Mucosa of rectum (tissue), 2 donors: ENCODE measurements at regions not wholly inside any gene's neighbourhood (a gene's known extent, or its start where the extent isn't known, plus 50 kb on each side); places are given as distances from the start of the nearest gene placed in this dataset.
"Not testable (repeated sequence)": the region's sequence is repeated elsewhere in the genome, so short reads cannot be mapped to it uniquely, and the experiment has no call there.

Experiments
- H3K27ac ChIP-seq, 2 donors: one replicate each; pipeline ENCODE4 v1.7.0; 2013; ENCODE audit warnings: inconsistent platforms in 2 of 2, low read depth in 2 of 2, low read length in 2 of 2
- H3K27me3 ChIP-seq, 2 donors: one replicate each; pipeline ENCODE4 v1.7.0; 2013; ENCODE audit warnings: low read length in 2 of 2; ENCODE audit not compliant: control insufficient read depth in 2 of 2, insufficient read depth in 2 of 2
- H3K36me3 ChIP-seq, 2 donors: one replicate each; pipeline ENCODE4 v1.7.0; 2013; ENCODE audit warnings: low read length in 2 of 2; ENCODE audit not compliant: control insufficient read depth in 2 of 2, insufficient read depth in 2 of 2
- H3K4me1 ChIP-seq, 2 donors: one replicate each; pipeline ENCODE4 v1.7.0; 2013; ENCODE audit warnings: low read length in 2 of 2, mild to moderate bottlenecking in 1 of 2; ENCODE audit not compliant: control insufficient read depth in 2 of 2, insufficient read depth in 2 of 2
- H3K4me3 ChIP-seq, 2 donors: one replicate each; pipeline ENCODE4 v1.7.0; 2013; ENCODE audit warnings: low read length in 2 of 2
- H3K9ac ChIP-seq, 2 donors: one replicate each; pipeline ENCODE4 v1.7.0; 2013; ENCODE audit warnings: low read length in 2 of 2, low read depth in 1 of 2, mild to moderate bottlenecking in 1 of 2
- H3K9me3 ChIP-seq, 2 donors: one replicate each; pipeline ENCODE4 v1.7.0; 2013; ENCODE audit warnings: low read length in 2 of 2; ENCODE audit not compliant: control insufficient read depth in 2 of 2
- donor health status: healthy.
- donor health status: Normal muscosa, but diverticular disease.

DNA sequence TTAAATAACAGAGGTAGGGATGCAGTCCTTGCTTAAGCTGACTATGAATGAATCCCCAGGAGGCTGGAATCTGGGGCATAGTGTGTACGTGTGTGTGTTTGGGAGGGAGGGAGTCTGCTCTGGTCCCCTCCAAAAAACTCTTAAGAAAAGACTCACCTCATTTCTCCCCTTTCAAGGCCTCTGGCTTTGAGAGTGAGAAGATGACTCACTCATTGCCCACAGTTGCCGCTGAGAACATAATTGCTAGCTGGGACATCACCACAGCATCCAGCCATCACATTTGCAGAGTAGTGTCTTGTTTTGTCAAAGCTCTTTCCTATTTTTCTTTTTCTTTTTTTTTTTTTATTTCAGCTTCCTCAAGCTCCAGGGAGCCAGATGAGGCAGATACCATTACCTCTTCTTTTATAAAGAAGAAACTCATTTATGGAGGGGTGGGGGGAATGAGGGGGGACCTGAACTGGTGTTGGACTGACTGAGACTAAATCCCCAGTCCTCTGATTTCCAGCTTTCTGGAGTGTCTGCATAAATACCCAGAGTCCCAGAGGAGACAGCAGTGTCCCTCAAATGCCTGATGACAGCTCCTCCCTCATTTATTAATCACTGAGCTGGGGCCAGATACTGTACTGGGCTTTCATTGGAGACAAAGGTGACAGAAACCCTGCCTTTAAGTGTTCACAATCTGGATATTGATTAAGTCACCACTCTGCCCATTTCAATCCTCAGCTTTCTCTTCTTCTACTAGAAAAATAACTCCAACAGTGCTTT, 61.9 kb upstream of the LAS1L start:
- Histone ChIP-seq H3K27ac (peak overlapping the region; percentile 76 to 80), H3K9me3 (no peaks in the 10 kb centered on the region), H3K4me3 (no peak overlapping the region), H3K9ac (peak overlapping the region in 1 of 2 donors; percentile 54), H3K27me3 (peaks cover 0 to 2% of the 10 kb centered on the region in 2 donors), H3K4me1 (peaks cover 8 to 14% of the 10 kb centered on the region in 2 donors), H3K36me3 (no peaks in the 10 kb centered on the region)

GRCh38 chrX:65595460-65595876, 60.9 kb upstream of the LAS1L start:
- H3K27me3 ChIP-seq = peaks cover 0 to 2% of the 10 kb centered on the region in 2 donors
- H3K9ac ChIP-seq = peak overlapping the region in 1 of 2 donors; percentile 19
- H3K36me3 ChIP-seq = no peaks in the 10 kb centered on the region
- peaks cover 7% of the 10 kb centered on the region in 2 donors for H3K4me1 ChIP-seq
- H3K4me3 ChIP-seq = peak overlapping the region in 1 of 2 donors; percentile 13
- no peaks in the 10 kb centered on the region for H3K9me3 ChIP-seq
- peak overlapping the region; percentile 76 to 80 for H3K27ac ChIP-seq

- Histone ChIP-seq H3K4me1 (peaks cover 9 to 10% of the 10 kb centered on the region in 2 donors), H3K36me3 (no peaks in the 10 kb centered on the region), H3K27me3 (peaks cover 0 to 2% of the 10 kb centered on the region in 2 donors), H3K9me3 (no peaks in the 10 kb centered on the region), H3K27ac (no peak overlapping the region), H3K4me3 (no peak overlapping the region), H3K9ac (no peak overlapping the region)
Observed at GRCh38 chrX:65591206-65591605, 56.6 kb upstream of the LAS1L start.

DNA sequence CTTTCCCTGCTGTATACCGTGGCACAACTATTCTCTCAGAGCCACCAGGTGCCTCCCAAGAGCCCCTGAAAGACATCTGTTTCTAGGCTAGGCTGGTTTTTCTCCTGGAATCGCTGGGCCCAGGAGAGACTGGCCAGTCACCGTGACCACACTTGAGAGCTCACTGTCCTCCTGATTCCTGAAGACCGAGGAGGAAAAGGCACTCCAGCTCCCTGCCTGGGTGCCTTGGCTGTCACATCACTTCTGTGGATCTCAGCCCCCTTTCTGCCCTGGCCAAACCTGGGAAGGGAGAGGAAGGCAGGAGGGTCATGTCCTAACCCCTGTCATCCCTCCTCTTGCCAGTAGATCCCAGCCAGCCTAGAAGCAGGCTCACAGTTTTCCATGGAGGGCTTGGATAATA, 54.7 kb upstream of the LAS1L start:
- no peak overlapping the region for H3K9ac ChIP-seq
- H3K4me1 ChIP-seq = peaks cover 2 to 4% of the 10 kb centered on the region in 2 donors
- H3K36me3 ChIP-seq = no peaks in the 10 kb centered on the region
- H3K27me3 ChIP-seq = no peaks in the 10 kb centered on the region
- no peaks in the 10 kb centered on the region for H3K9me3 ChIP-seq
- H3K4me3 ChIP-seq = no peak overlapping the region
- no peak overlapping the region for H3K27ac ChIP-seq

- Histone ChIP-seq H3K27ac (peak overlapping the region in 1 of 2 donors; percentile 67), H3K4me1 (peaks cover 2 to 4% of the 10 kb centered on the region in 2 donors), H3K27me3 (no peaks in the 10 kb centered on the region), H3K9ac (peak overlapping the region in 1 of 2 donors; percentile 49), H3K4me3 (peak overlapping the region in 1 of 2 donors; percentile 19), H3K9me3 (no peaks in the 10 kb centered on the region), H3K36me3 (no peaks in the 10 kb centered on the region)
Observed at GRCh38 chrX:65588795-65589194, 54.2 kb upstream of the LAS1L start.

DNA sequence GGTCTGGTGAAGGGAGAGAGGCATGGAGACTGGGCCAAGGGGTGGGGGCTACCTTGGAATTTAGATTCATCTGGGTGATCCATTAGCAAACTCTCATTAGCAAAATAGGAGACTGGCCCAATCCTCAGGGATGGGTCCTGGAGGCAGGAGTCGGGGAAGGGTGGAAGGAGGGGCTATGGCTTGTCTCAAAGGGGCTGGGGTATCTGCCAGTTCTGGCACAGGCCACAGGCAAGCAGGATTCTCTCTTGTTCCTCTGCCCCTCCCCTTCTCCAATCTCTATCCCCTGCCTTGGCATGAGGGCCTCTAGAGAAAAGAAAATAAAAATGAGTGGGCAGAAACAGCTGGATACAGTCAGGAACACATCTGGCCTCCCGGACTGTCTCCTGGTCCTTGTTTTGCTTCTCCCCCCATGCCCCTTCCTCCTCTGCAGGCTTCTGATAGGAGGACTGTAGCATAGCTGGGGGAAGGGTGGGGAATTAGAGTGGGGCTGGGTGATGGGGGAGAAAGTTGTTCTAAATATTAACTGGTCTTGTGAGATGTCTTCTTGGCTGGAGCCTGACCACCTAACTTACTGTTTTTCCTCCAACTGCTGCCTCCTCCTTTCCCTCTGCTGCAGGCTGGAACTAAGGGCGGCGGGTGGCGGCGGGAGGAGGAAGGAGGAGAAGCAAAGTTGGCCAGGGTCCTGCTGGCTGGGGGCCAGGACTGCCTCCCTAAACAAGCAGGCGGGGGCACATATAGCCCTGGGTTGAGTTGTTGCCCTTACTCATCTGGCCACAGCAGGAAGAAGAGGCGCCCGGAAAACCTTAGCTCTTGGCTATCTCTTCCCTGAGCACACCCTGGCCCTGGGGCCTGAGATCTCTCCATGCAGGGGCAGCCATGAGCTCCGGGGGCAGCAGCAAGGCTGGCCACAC, 53.3 kb upstream of the LAS1L start:
- Histone ChIP-seq H3K27me3 (no peaks in the 10 kb centered on the region), H3K9me3 (no peaks in the 10 kb centered on the region), H3K9ac (peak overlapping the region in 1 of 2 donors; percentile 49), H3K4me3 (peak overlapping the region in 1 of 2 donors; percentile 19), H3K4me1 (peaks cover 2 to 4% of the 10 kb centered on the region in 2 donors), H3K36me3 (no peaks in the 10 kb centered on the region), H3K27ac (peak overlapping the region; percentile 61 to 67)

DNA sequence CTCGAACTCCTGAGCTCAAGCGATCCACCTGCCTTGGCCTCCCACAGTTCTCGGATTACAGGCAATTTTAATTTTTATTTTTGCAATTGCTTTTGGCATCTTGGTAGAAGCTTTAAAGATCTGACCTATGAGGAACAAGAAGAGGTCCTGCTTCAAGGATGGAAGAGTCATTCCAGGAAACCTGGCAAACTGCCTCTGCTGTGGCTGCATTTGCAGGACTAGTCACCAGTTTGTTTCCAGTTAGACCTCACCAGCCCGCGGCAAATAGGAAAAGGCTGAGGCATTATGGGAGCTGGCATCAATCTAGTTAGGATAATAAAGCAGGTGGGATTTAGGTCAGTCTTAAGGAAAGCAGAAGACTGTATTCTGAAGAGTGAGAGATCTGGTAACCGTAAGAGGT, 51.9 kb upstream of the LAS1L start:
- H3K36me3 ChIP-seq = no peaks in the 10 kb centered on the region
- H3K4me3 ChIP-seq = no peak overlapping the region
- H3K27ac ChIP-seq = no peak overlapping the region
- no peak overlapping the region for H3K9ac ChIP-seq
- H3K27me3 ChIP-seq = no peaks in the 10 kb centered on the region
- peaks cover 2 to 4% of the 10 kb centered on the region in 2 donors for H3K4me1 ChIP-seq
- H3K9me3 ChIP-seq = no peaks in the 10 kb centered on the region

- H3K4me1 ChIP-seq, H3K9me3 ChIP-seq, H3K36me3 ChIP-seq, H3K27me3 ChIP-seq, H3K27ac ChIP-seq, H3K4me3 ChIP-seq, H3K9ac ChIP-seq: not testable (repeated sequence)
Observed at GRCh38 chrX:65585226-65585625, 50.6 kb upstream of the LAS1L start.
